HepG2 (cell line): ENCODE measurements at regions not wholly inside any gene's neighbourhood (a gene's known extent, or its start where the extent isn't known, plus 50 kb on each side); places are given as distances from the start of the nearest gene placed in this dataset.

Experiments used
- ATAC-seq: fragments of 200-7000 bp; cut with Tn5 transposase; 3 replicates; pipeline ENCODE4 v1.9.1; 2020; ENCODE audit warnings: mild to moderate bottlenecking, moderate library complexity
- BruUV-seq: library from RNA; stranded (reverse); fragments of 400-500 nt; replicated peaks from 2 replicates; lab custom pipeline; 2021; lab: Mats Ljungman, UMichigan
- CTCF ChIA-PET: fragments of 300-600 bp; formaldehyde crosslinking; extraction: SDS; loops from one replicate; lab custom pipeline; 2021; ENCODE audit warnings: low total read pairs, inconsistent platforms, low intra/inter-chr PET ratio; lab: Yijun Ruan, JAX
- POLR2A ChIA-PET: fragments of 350-600 bp; sonication (Branson Sonifier 250); formaldehyde crosslinking; loops from one replicate; lab custom pipeline; 2020; ENCODE audit warnings: antibody characterized with exemption, inconsistent platforms; lab: Yijun Ruan, JAX
- DNase-seq: peaks from one replicate; pipeline ENCODE4 v3.0.0-alpha.2; 2015; ENCODE audit warnings: low spot score
- FAIRE-seq: peaks from 3 replicates; lab custom pipeline; 2011; peaks lifted over from hg19 to GRCh38; lab: Jason Lieb, UNC
- H2AFZ ChIP-seq: one replicate; pipeline ENCODE4 v1.6.1; 2011; ENCODE audit warnings: low read length, inconsistent platforms
- H3K27ac ChIP-seq: fragments of 300-600 bp; 3 replicates; pipeline ENCODE4 v1.8.0; 2011; ENCODE audit warnings: mixed run types, mild to moderate bottlenecking, mixed read lengths, low read length, inconsistent platforms; ENCODE audit not compliant: insufficient read depth; ENCODE audit errors: extremely low read length
- H3K27me3 ChIP-seq, 2 experiments: fragments of 200-600 bp in 1 of 2; 2 replicates in 1 of 2; 3 replicates in 1 of 2; pipeline versions ENCODE4 v1.6.0 to v1.8.0; 2011; ENCODE audit warnings: low read length in 2 of 2, mild to moderate bottlenecking in 2 of 2, moderate library complexity in 2 of 2, inconsistent platforms in 1 of 2; ENCODE audit not compliant: insufficient read depth in 2 of 2, control insufficient read depth in 1 of 2
- H3K36me3 ChIP-seq, 2 experiments: fragments of 200-600 bp in 1 of 2; replicated peaks in 1 of 2; 2 replicates in 1 of 2; 3 replicates in 1 of 2; pipeline versions ENCODE4 v1.5.1 to v1.8.0; 2011; ENCODE audit warnings: low read length in 2 of 2, inconsistent platforms in 1 of 2; ENCODE audit not compliant: insufficient read depth in 2 of 2, control insufficient read depth in 1 of 2
- H3K4me1 ChIP-seq: 2 replicates; pipeline ENCODE4 v1.5.1; 2012; ENCODE audit warnings: low read length, inconsistent platforms; ENCODE audit not compliant: insufficient read depth
- H3K4me2 ChIP-seq: 2 replicates; pipeline ENCODE4 v1.6.0; 2011; ENCODE audit warnings: low read depth, low read length, inconsistent platforms
- H3K4me3 ChIP-seq, 3 experiments: fragments of 200-600 bp in 1 of 3; sonication (generic), shearing (Covaris generic) in 1 of 3; replicated peaks in 1 of 3; 2 replicates each; pipeline ENCODE4 v1.5.1; 2011 to 2016; ENCODE audit warnings: low read length in 3 of 3, inconsistent platforms in 2 of 3, low read depth in 2 of 3, mild to moderate bottlenecking in 2 of 3, control low read depth in 1 of 3, mixed read lengths in 1 of 3; ENCODE audit not compliant: insufficient read depth in 1 of 3
- H3K79me2 ChIP-seq: one replicate; pipeline ENCODE4 v1.6.1; 2011; ENCODE audit warnings: low read length, inconsistent platforms; ENCODE audit not compliant: insufficient read depth
- H3K9ac ChIP-seq: 2 replicates; pipeline ENCODE4 v1.6.0; 2011; ENCODE audit warnings: mild to moderate bottlenecking, low read depth, low read length, inconsistent platforms; ENCODE audit not compliant: insufficient read depth
- H3K9me3 ChIP-seq: 2 replicates; pipeline ENCODE4 v1.5.1; 2012; ENCODE audit warnings: mild to moderate bottlenecking, low read length
- H4K20me1 ChIP-seq: 2 replicates; pipeline ENCODE4 v1.6.0; 2011; ENCODE audit warnings: inconsistent platforms, mild to moderate bottlenecking, low read length, moderate library complexity; ENCODE audit not compliant: insufficient read depth
- ARNT ChIP-seq: fragments of 450-650 bp; IDR thresholded peaks from 2 replicates; pipeline ENCODE4 v1.6.1; 2017
- ATF3 ChIP-seq: sonication (generic); formaldehyde crosslinking; IDR thresholded peaks from 2 replicates; pipeline ENCODE4 v1.4.0; 2020; ENCODE audit warnings: missing genetic modification reagents
- DNMT3B ChIP-seq: conservative IDR thresholded peaks from 2 replicates; pipeline ENCODE4 v1.6.1; 2016; ENCODE audit warnings: missing biosample characterization, control low read depth
- DRAP1 ChIP-seq: IDR thresholded peaks from 2 replicates; pipeline ENCODE4 v1.6.1; 2016; ENCODE audit warnings: missing genetic modification reagents, missing compliant biosample characterization
- ELK4 ChIP-seq: sonication (generic); formaldehyde crosslinking; IDR thresholded peaks from 2 replicates; pipeline ENCODE4 v1.9.0; 2021; ENCODE audit warnings: missing genetic modification reagents, borderline replicate concordance
- FOSL1 ChIP-seq: sonication (generic); formaldehyde crosslinking; IDR thresholded peaks from 2 replicates; pipeline ENCODE4 v1.9.0; 2021; ENCODE audit warnings: missing genetic modification reagents, borderline replicate concordance
- KDM3A ChIP-seq: IDR thresholded peaks from 2 replicates; pipeline ENCODE4 v1.6.1; 2018; ENCODE audit warnings: low read depth, missing compliant biosample characterization
- KLF13 ChIP-seq: sonication (generic); formaldehyde crosslinking; IDR thresholded peaks from 2 replicates; pipeline ENCODE4 v1.4.0; 2020; ENCODE audit warnings: mild to moderate bottlenecking, missing genetic modification reagents
- PCBP1 ChIP-seq: fragments of 200-400 bp; formaldehyde crosslinking; IDR thresholded peaks from 2 replicates; pipeline ENCODE4 v1.6.1; 2017; ENCODE audit warnings: mild to moderate bottlenecking, low read depth, low read length, borderline replicate concordance
- RNF2 ChIP-seq: fragments of 450-650 bp; conservative IDR thresholded peaks from 2 replicates; pipeline ENCODE4 v1.6.1; 2016; ENCODE audit warnings: low read depth
- SCMH1 ChIP-seq: sonication (generic); formaldehyde crosslinking; IDR thresholded peaks from 2 replicates; pipeline ENCODE4 v1.9.0; 2021; ENCODE audit warnings: missing genetic modification reagents, mild to moderate bottlenecking, borderline replicate concordance
- ZBTB1 ChIP-seq: sonication (generic); formaldehyde crosslinking; IDR thresholded peaks from 2 replicates; pipeline ENCODE4 v1.4.0; 2020; ENCODE audit warnings: missing genetic modification reagents, borderline replicate concordance
- ZNF616 ChIP-seq: sonication (generic); formaldehyde crosslinking; IDR thresholded peaks from 2 replicates; pipeline ENCODE4 v1.5.0; 2020; ENCODE audit warnings: low read depth, mild to moderate bottlenecking, missing genetic modification reagents
- ZXDC ChIP-seq: sonication (generic); formaldehyde crosslinking; IDR thresholded peaks from 2 replicates; pipeline ENCODE4 v1.5.0; 2020; ENCODE audit warnings: mild to moderate bottlenecking, missing genetic modification reagents
- in situ Hi-C: cut with HindIII; loops from 2 replicates; pipeline ENCODE4 v1.10.0; 2017; ENCODE audit warnings: low pct_unique_long_range_greater_than_20kb; ENCODE audit not compliant: extremely low pct_ligation_motif_present
- intact Hi-C: fragments of 100-400 bp; cut with micrococcal nuclease; formaldehyde crosslinking; loops from one replicate; pipeline ENCODE4 v1.10.0; 2022; ENCODE audit not compliant: unreplicated experiment

GRCh38 chrX:109266034-109266433 is 215.9 kb downstream of the GUCY2F start:
- H4K20me1 ChIP-seq, result no peaks in the 10 kb centered on the region
- CTCF ChIA-PET, result no interaction called here
- ATAC-seq (no peak), DNase-seq (no peak), FAIRE-seq (no peak)
- intact Hi-C loops, result no loop called here
- H3K27ac ChIP-seq, result no peak overlapping the region
- no peaks in the 10 kb centered on the region for H3K9me3 ChIP-seq
- H3K4me1 ChIP-seq, result no peaks in the 10 kb centered on the region
- H3K27me3 ChIP-seq, result no peaks in the 10 kb centered on the region
- BruUV-seq, result no TSS peak
- POLR2A ChIA-PET, result no interaction called here
- TF ChIP-seq ZNF616 (CRISPR knock-in tag) (no peak), PCBP1 (no peak), RNF2 (no peak), DNMT3B (CRISPR knock-in tag) (no peak), KDM3A (CRISPR knock-in tag) (no peak), KLF13 (CRISPR knock-in tag) (no peak), ZBTB1 (CRISPR knock-in tag) (no peak), ELK4 (CRISPR knock-in tag) (no peak), SCMH1 (CRISPR knock-in tag) (no peak), ZXDC (CRISPR knock-in tag) (no peak), ARNT (no peak), ATF3 (CRISPR knock-in tag) (no peak), FOSL1 (CRISPR knock-in tag) (no peak), DRAP1 (CRISPR knock-in tag) (no peak)
- H3K79me2 ChIP-seq, result no peaks in the 10 kb centered on the region
- H3K9ac ChIP-seq, result no peak overlapping the region
- no peak overlapping the region for H3K4me3 ChIP-seq
- no peak overlapping the region for H2AFZ ChIP-seq
- no peak overlapping the region for H3K4me2 ChIP-seq
- no peaks in the 10 kb centered on the region for H3K36me3 ChIP-seq
- in situ Hi-C loops, result no loop called here
